ENCODE measurements at regions not wholly inside any gene's neighbourhood (a gene's known extent, or its start where the extent isn't known, plus 50 kb on each side); places are given as distances from the start of the nearest gene placed in this dataset.

GRCh38 chr6:167517254-167517916 is 192.5 kb downstream of the TTLL2 start:
- Histone ChIP-seq H3K36me3 (ENCODE audit: control insufficient read depth, insufficient read depth, low read length) (no peaks in the 10 kb centered on the region), H3K9me3 (ENCODE audit: control insufficient read depth, low read length) (no peaks in the 10 kb centered on the region), H3K4me1 (ENCODE audit: control insufficient read depth, insufficient read depth, low read length, poor library complexity, severe bottlenecking) (no peaks in the 10 kb centered on the region), H3K27ac (ENCODE audit: low read depth, low read length, severe bottlenecking) (no peak overlapping the region), H3K4me3 (ENCODE audit: extremely low read depth, insufficient read depth, low read length, poor library complexity, severe bottlenecking) (no peak overlapping the region)
- WGBS, 2 experiments (ENCODE audit: insufficient coverage in 2 of 2) = 91 to 92% methylated on average over 5 to 8 of the region's 9 CpGs

DNA sequence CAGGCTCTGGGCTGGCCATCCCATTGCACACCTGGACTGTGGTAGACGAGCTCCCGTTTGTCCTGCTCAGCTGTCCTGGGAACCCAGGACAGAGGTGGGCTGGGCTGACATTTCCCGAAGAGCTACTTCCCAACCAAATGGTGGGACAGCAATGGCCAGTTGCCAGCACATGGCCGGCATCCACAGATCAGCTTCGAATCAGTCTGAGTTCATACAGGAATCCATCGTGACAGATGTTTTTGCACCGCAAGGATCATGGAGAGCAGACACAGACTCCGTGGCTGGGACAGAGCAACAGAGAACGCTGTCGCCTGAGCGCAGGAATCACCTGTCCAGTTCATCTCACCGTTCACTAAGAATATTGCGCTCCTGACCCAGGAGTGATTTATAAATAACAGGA is 198.5 kb downstream of the TTLL2 start:
- Histone ChIP-seq H3K27ac (ENCODE audit: low read depth, low read length, severe bottlenecking) (no peak overlapping the region), H3K36me3 (ENCODE audit: control insufficient read depth, insufficient read depth, low read length) (no peaks in the 10 kb centered on the region), H3K4me3 (ENCODE audit: extremely low read depth, insufficient read depth, low read length, poor library complexity, severe bottlenecking) (no peak overlapping the region), H3K9me3 (ENCODE audit: control insufficient read depth, low read length) (no peaks in the 10 kb centered on the region), H3K4me1 (ENCODE audit: control insufficient read depth, insufficient read depth, low read length, poor library complexity, severe bottlenecking) (no peaks in the 10 kb centered on the region)
- 95 to 96% methylated on average over 13 of the region's 13 CpGs for WGBS, 2 experiments (ENCODE audit: insufficient coverage in 2 of 2)

DNA sequence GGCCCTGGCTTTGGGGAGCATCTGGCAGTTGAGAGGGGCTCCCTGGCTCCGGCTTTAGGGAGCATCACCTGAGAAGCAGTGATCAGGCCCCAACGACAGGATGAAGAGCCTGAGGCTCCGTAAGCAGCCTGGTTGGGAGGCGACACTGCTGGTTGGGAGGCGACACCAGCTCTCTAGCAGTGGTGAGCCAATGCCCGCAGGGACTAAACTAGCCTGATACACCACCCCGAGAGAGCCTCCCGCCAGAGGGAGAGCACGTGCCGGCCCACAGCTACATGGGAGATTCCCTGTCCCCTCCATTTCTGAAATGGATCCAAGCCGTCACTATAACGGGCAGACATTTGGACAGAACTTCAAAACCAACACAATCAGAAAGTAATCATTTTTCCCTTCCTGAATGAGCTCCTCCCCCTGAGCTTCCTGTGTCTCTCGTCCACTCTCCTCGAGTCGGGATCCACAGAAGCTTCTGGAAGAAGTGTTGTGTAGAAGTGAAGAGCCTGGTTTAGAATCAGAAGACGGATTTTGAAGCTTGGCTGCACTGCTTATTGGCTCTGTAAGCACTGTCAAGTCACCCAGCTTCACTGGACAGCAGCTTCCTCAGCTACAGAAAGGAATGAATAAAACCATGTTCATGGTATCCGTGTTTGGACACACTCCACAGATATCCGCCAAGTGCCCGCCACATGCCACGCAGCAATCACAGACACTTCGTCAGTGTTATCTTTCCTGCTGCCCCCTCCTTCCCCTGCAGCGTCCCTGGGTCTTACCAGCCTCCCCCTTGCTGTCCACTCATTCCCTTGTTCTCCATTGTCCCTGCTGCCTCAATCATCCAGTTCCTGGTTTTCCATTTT is 199.6 kb downstream of the TTLL2 start:
- WGBS, 2 experiments (ENCODE audit: insufficient coverage in 2 of 2) = 90 to 95% methylated on average over 18 to 21 of the region's 22 CpGs

DNA sequence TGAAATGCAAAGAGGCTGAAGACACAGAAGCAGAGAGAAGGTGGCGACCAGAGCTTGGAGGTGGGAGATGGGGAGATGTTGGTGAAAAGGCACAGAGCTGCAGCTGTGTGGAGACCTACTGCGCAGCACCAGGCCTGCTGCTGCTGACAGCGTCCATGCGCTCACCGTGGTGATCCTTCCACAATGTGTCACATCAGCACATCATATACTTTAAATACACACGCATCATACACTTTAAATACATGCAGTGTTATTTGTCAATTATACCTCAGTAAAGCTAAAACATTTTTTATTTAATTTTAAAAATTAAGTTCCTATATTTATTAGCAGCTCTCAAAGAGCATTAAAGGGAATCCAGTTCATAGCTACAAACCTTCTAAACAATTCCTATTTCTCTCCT is 200.9 kb downstream of the TTLL2 start:
- WGBS, 2 experiments (ENCODE audit: insufficient coverage in 2 of 2) = 97% methylated on average over 5 of the region's 6 CpGs; no CpG with 5 or more reads in 1 of the 2 experiments
- Histone ChIP-seq H3K36me3 (ENCODE audit: control insufficient read depth, insufficient read depth, low read length) (no peaks in the 10 kb centered on the region), H3K27ac (ENCODE audit: low read depth, low read length, severe bottlenecking) (no peak overlapping the region)

More for the DNA sequence above, 199.6 kb downstream of the TTLL2 start:
- Histone ChIP-seq H3K36me3 (ENCODE audit: control insufficient read depth, insufficient read depth, low read length) (no peaks in the 10 kb centered on the region), H3K4me1 (ENCODE audit: control insufficient read depth, insufficient read depth, low read length, poor library complexity, severe bottlenecking) (no peaks in the 10 kb centered on the region), H3K4me3 (ENCODE audit: extremely low read depth, insufficient read depth, low read length, poor library complexity, severe bottlenecking) (no peak overlapping the region), H3K9me3 (ENCODE audit: control insufficient read depth, low read length) (no peaks in the 10 kb centered on the region), H3K27ac (ENCODE audit: low read depth, low read length, severe bottlenecking) (no peak overlapping the region)

DNA sequence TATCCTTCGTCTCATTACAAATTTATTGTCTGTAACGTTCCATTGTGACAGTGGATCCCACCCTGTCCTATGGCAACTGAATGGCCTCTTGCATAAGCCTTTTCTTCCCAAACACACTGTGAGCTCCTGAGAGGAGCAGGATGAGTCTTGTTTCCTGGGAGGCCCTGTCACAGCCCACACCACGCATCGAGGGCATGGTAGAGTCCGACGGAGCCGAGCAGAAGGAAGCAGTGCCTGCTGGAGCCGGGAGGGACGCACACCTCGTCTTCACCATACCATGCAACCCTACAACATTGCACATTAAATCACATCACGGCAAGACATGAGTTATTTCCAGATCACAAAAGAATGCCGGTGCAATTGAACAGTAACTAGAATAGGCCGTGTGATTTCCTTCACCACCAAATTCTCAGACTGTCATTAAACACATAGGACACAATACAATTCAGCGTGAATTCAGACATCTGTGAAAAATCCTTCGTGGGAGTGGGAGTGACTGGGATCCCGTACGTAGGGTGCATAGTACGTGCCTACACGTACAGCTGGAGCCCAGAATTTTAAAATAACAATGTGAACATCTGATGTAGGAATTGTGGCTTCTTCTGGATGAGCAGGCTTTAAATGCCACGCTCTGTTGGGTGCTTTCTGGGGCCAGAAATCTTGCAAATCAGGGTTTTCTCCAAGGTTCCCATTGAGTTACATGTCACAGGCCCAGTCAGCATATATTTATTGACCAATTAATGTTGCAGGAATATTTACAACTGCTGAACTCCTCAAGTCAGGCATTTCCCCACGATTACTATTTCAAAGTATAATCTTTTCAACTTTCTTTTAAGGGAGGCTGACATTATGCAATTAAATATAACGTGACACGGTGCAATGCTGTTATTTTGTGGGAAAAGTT is 201.8 kb downstream of the TTLL2 start:
- H3K9me3 ChIP-seq (ENCODE audit: control insufficient read depth, low read length) = no peaks in the 10 kb centered on the region
- 89 to 93% methylated on average over 16 to 20 of the region's 23 CpGs for WGBS, 2 experiments (ENCODE audit: insufficient coverage in 2 of 2)
- H3K27ac ChIP-seq (ENCODE audit: low read depth, low read length, severe bottlenecking) = no peak overlapping the region
- no peaks in the 10 kb centered on the region for H3K4me1 ChIP-seq (ENCODE audit: control insufficient read depth, insufficient read depth, low read length, poor library complexity, severe bottlenecking)
- H3K36me3 ChIP-seq (ENCODE audit: control insufficient read depth, insufficient read depth, low read length) = no peaks in the 10 kb centered on the region
- no peak overlapping the region for H3K4me3 ChIP-seq (ENCODE audit: extremely low read depth, insufficient read depth, low read length, poor library complexity, severe bottlenecking)

More for the DNA sequence above, 200.9 kb downstream of the TTLL2 start:
- Histone ChIP-seq H3K9me3 (ENCODE audit: control insufficient read depth, low read length) (no peaks in the 10 kb centered on the region), H3K4me1 (ENCODE audit: control insufficient read depth, insufficient read depth, low read length, poor library complexity, severe bottlenecking) (no peaks in the 10 kb centered on the region), H3K4me3 (ENCODE audit: extremely low read depth, insufficient read depth, low read length, poor library complexity, severe bottlenecking) (no peak overlapping the region)

GRCh38 chr6:167528239-167528638 is 203.4 kb downstream of the TTLL2 start:
- no peaks in the 10 kb centered on the region for H3K4me1 ChIP-seq (ENCODE audit: control insufficient read depth, insufficient read depth, low read length, poor library complexity, severe bottlenecking)
- H3K4me3 ChIP-seq (ENCODE audit: extremely low read depth, insufficient read depth, low read length, poor library complexity, severe bottlenecking) = no peak overlapping the region
- H3K36me3 ChIP-seq (ENCODE audit: control insufficient read depth, insufficient read depth, low read length) = no peaks in the 10 kb centered on the region
- WGBS, 2 experiments (ENCODE audit: insufficient coverage in 2 of 2) = no CpG with 5 or more reads among the region's 2 CpGs
- H3K9me3 ChIP-seq (ENCODE audit: control insufficient read depth, low read length) = no peaks in the 10 kb centered on the region
- H3K27ac ChIP-seq (ENCODE audit: low read depth, low read length, severe bottlenecking) = no peak overlapping the region

DNA sequence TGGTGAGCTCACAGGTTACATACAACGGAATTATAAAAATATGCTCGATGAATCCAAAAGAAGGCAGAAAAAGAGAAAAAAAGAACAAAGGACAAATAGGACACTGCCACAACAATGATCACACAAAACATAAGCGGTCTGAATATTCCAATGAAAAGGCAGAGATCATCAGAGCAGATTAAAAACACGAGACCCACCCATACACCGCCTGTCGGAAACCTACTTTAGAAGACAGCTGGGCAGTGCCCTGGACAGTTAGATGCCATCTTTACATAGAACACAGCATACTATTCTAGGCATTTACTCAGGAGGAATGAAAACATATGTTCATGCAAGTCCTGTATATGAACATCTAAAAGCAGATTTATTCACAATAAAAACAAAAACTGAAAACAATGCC is 204.1 kb downstream of the TTLL2 start:
- Histone ChIP-seq H3K27ac (ENCODE audit: low read depth, low read length, severe bottlenecking) (no peak overlapping the region), H3K9me3 (ENCODE audit: control insufficient read depth, low read length) (no peaks in the 10 kb centered on the region), H3K36me3 (ENCODE audit: control insufficient read depth, insufficient read depth, low read length) (no peaks in the 10 kb centered on the region), H3K4me3 (ENCODE audit: extremely low read depth, insufficient read depth, low read length, poor library complexity, severe bottlenecking) (no peak overlapping the region), H3K4me1 (ENCODE audit: control insufficient read depth, insufficient read depth, low read length, poor library complexity, severe bottlenecking) (no peaks in the 10 kb centered on the region)
- WGBS, 2 experiments (ENCODE audit: insufficient coverage in 2 of 2) = 94% methylated on average over 3 of the region's 6 CpGs; no CpG with 5 or more reads in 1 of the 2 experiments

DNA sequence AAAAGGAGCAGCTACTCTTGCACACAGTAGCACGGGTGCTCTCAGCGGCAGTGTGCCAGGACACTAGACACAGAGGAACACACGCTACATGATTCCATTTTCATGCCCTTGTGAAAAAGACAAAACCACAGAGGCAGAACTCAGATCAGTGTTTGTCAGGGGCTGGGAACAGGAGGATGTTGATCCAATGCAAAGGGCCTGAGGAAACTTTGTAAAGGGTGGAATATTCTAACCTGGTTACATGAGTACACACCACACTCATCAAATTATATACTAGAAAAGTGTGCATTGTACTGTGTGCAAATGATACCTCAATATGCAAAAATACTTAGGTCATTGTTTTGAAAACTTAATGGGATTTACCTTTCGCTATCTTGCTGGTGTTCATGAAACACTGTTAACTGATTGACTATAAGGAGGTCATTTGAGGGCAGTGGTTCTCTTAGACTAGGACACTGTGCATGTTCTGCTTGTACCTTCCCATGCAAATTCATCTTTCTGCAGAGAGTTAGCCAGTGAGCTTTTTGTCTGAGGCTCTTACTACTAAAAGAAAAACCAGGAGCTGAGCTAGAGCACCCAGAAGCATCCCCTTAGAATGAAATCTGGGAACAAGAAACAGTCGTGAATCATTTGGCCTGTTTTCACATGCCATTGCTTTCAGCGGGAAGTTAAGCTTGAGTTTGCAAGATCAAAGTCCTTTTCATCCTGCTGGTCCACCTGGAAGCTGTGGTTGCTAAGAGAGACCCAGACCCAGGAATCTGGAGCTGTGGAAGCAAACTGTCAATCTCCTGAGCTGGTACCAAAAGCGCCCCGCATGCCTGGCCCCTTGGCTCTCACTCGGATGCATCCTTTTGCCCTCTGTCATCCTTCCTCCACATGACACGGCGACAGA is 204.8 kb downstream of the TTLL2 start:
- Histone ChIP-seq H3K36me3 (ENCODE audit: control insufficient read depth, insufficient read depth, low read length) (no peaks in the 10 kb centered on the region), H3K9me3 (ENCODE audit: control insufficient read depth, low read length) (no peaks in the 10 kb centered on the region), H3K4me1 (ENCODE audit: control insufficient read depth, insufficient read depth, low read length, poor library complexity, severe bottlenecking) (no peaks in the 10 kb centered on the region), H3K27ac (ENCODE audit: low read depth, low read length, severe bottlenecking) (no peak overlapping the region), H3K4me3 (ENCODE audit: extremely low read depth, insufficient read depth, low read length, poor library complexity, severe bottlenecking) (no peak overlapping the region)
- WGBS, 2 experiments (ENCODE audit: insufficient coverage in 2 of 2) = 89 to 92% methylated on average over 8 to 10 of the region's 11 CpGs

GRCh38 chr6:167530951-167531350 is 206.1 kb downstream of the TTLL2 start:
- Histone ChIP-seq H3K4me3 (ENCODE audit: extremely low read depth, insufficient read depth, low read length, poor library complexity, severe bottlenecking) (no peak overlapping the region), H3K36me3 (ENCODE audit: control insufficient read depth, insufficient read depth, low read length) (no peaks in the 10 kb centered on the region), H3K27ac (ENCODE audit: low read depth, low read length, severe bottlenecking) (no peak overlapping the region), H3K4me1 (ENCODE audit: control insufficient read depth, insufficient read depth, low read length, poor library complexity, severe bottlenecking) (no peaks in the 10 kb centered on the region), H3K9me3 (ENCODE audit: control insufficient read depth, low read length) (peaks cover 8% of the 10 kb centered on the region)
- WGBS, 2 experiments (ENCODE audit: insufficient coverage in 2 of 2) = 93 to 98% methylated on average over 16 of the region's 16 CpGs

Data from mesodermal cell (in vitro differentiated cells).